ENCODE measurements at regions not wholly inside any gene's neighbourhood (a gene's known extent, or its start where the extent isn't known, plus 50 kb on each side); places are given as distances from the start of the nearest gene placed in this dataset.

GRCh38 chr15:26439681-26440080 lies 333.2 kb downstream of the GABRB3 start:
- no peaks in the 10 kb centered on the region for H4K20me1 ChIP-seq (ENCODE audit: insufficient read depth)
- no peaks in the 10 kb centered on the region for H3K9me3 ChIP-seq (ENCODE audit: low read length)
- no peak overlapping the region for H3K4me2 ChIP-seq (ENCODE audit: low read length)
- H3K4me3 ChIP-seq (ENCODE audit: low read length): no peak overlapping the region
- H3K27me3 ChIP-seq (ENCODE audit: insufficient read depth, low read depth, low read length): no peaks in the 10 kb centered on the region
- no peak for TF ChIP-seq TAF1 (IDR thresholded peaks at IDR 0.05; ENCODE audit: low read depth)
- no peak for TF ChIP-seq RAD21 (conservative IDR thresholded peaks at IDR 0.05)
- TF ChIP-seq SMC3 (conservative IDR thresholded peaks at IDR 0.05; ENCODE audit: poor library complexity): no peak
- TF ChIP-seq POLR2AphosphoS5 (IDR thresholded peaks at IDR 0.05): no peak
- TF ChIP-seq CTCF (IDR thresholded peaks at IDR 0.05; ENCODE audit: poor library complexity, severe bottlenecking): no peak
- no peak for TF ChIP-seq EP300 (conservative IDR thresholded peaks at IDR 0.05; ENCODE audit: poor library complexity, severe bottlenecking)
- no peak for TF ChIP-seq MXI1 (conservative IDR thresholded peaks at IDR 0.05; ENCODE audit: poor library complexity, severe bottlenecking)
- TF ChIP-seq EZH2 (IDR thresholded peaks at IDR 0.05; ENCODE audit: borderline replicate concordance, insufficient read depth, low read length, poor library complexity, severe bottlenecking): no peak
- TF ChIP-seq REST (IDR thresholded peaks at IDR 0.05; ENCODE audit: borderline replicate concordance): no peak
- no peaks in the 10 kb centered on the region for H3K9me2 ChIP-seq (ENCODE audit: insufficient read depth, low read length)
- H2AFZ ChIP-seq (ENCODE audit: low read depth, low read length): no peak overlapping the region
- no peak overlapping the region for H3K27ac ChIP-seq (ENCODE audit: low read length)
- H3K9ac ChIP-seq (ENCODE audit: low read length): no peak overlapping the region
- H3K79me2 ChIP-seq (replicated peaks; ENCODE audit: insufficient read depth, low read length): no peaks in the 10 kb centered on the region
- no peaks in the 10 kb centered on the region for H3F3A ChIP-seq (ENCODE audit: insufficient read depth, low read length, poor library complexity, severe bottlenecking)
- H3K36me3 ChIP-seq (ENCODE audit: insufficient read depth, low read length): no peaks in the 10 kb centered on the region

- Histone ChIP-seq H3K27ac (ENCODE audit: low read length) (no peak overlapping the region), H3K9ac (ENCODE audit: low read length) (no peak overlapping the region), H3K4me2 (ENCODE audit: low read length) (no peak overlapping the region)
Observed at GRCh38 chr15:26438718-26439117, 334.1 kb downstream of the GABRB3 start.

More at GRCh38 chr15:26438718-26439117, 334.1 kb downstream of the GABRB3 start:
- no peaks in the 10 kb centered on the region for H3K9me3 ChIP-seq (ENCODE audit: low read length)
- H3K9me2 ChIP-seq (ENCODE audit: insufficient read depth, low read length): no peaks in the 10 kb centered on the region
- no peak for TF ChIP-seq EP300 (conservative IDR thresholded peaks at IDR 0.05; ENCODE audit: poor library complexity, severe bottlenecking)
- TF ChIP-seq REST (IDR thresholded peaks at IDR 0.05; ENCODE audit: borderline replicate concordance): no peak
- no peak for TF ChIP-seq RAD21 (conservative IDR thresholded peaks at IDR 0.05)
- TF ChIP-seq SMC3 (conservative IDR thresholded peaks at IDR 0.05; ENCODE audit: poor library complexity): no peak
- no peak for TF ChIP-seq CTCF (IDR thresholded peaks at IDR 0.05; ENCODE audit: poor library complexity, severe bottlenecking)
- TF ChIP-seq MXI1 (conservative IDR thresholded peaks at IDR 0.05; ENCODE audit: poor library complexity, severe bottlenecking): no peak
- TF ChIP-seq TAF1 (IDR thresholded peaks at IDR 0.05; ENCODE audit: low read depth): no peak
- no peak for TF ChIP-seq EZH2 (IDR thresholded peaks at IDR 0.05; ENCODE audit: borderline replicate concordance, insufficient read depth, low read length, poor library complexity, severe bottlenecking)
- TF ChIP-seq POLR2AphosphoS5 (IDR thresholded peaks at IDR 0.05): no peak
- no peaks in the 10 kb centered on the region for H3K79me2 ChIP-seq (replicated peaks; ENCODE audit: insufficient read depth, low read length)
- H4K20me1 ChIP-seq (ENCODE audit: insufficient read depth): no peaks in the 10 kb centered on the region
- no peaks in the 10 kb centered on the region for H3K27me3 ChIP-seq (ENCODE audit: insufficient read depth, low read depth, low read length)
- H2AFZ ChIP-seq (ENCODE audit: low read depth, low read length): no peak overlapping the region
- H3F3A ChIP-seq (ENCODE audit: insufficient read depth, low read length, poor library complexity, severe bottlenecking): no peaks in the 10 kb centered on the region
- H3K4me3 ChIP-seq (ENCODE audit: low read length): no peak overlapping the region
- no peaks in the 10 kb centered on the region for H3K36me3 ChIP-seq (ENCODE audit: insufficient read depth, low read length)

All from neural cell (in vitro differentiated cells).